Mammary epithelial cell (primary cell): ENCODE measurements at regions not wholly inside any gene's neighbourhood (a gene's known extent, or its start where the extent isn't known, plus 50 kb on each side); places are given as distances from the start of the nearest gene placed in this dataset.

Experiments
- CTCF ChIP-seq, 2 donors: IDR thresholded peaks in 1 of 2; conservative IDR thresholded peaks in 1 of 2; 2 replicates each; pipeline ENCODE4 v1.5.1; 2011 to 2012; ENCODE audit warnings: inconsistent platforms in 2 of 2, low read length in 2 of 2, mild to moderate bottlenecking in 2 of 2, control low read depth in 1 of 2, low read depth in 1 of 2; ENCODE audit not compliant: insufficient read depth in 1 of 2; ENCODE audit errors: extremely low read depth in 1 of 2
- EZH2 ChIP-seq: IDR thresholded peaks from 2 replicates; pipeline ENCODE4 v1.6.1; 2012; ENCODE audit warnings: low read length, inconsistent platforms, borderline replicate concordance

- TF ChIP-seq CTCF (conservative IDR thresholded peaks at IDR 0.05 in 1 of 2, IDR thresholded peaks at IDR 0.05 in 1 of 2; ENCODE audit: extremely low read depth in 1 of 2, insufficient read depth in 1 of 2, low read depth in 1 of 2, low read length in 2 of 2) (no peak), EZH2 (no peak)
Observed at GRCh38 chr4:155489271-155489670, 112.5 kb upstream of the MAP9 start.
